ENCODE measurements at regions not wholly inside any gene's neighbourhood (a gene's known extent, or its start where the extent isn't known, plus 50 kb on each side); places are given as distances from the start of the nearest gene placed in this dataset.
"Not testable (repeated sequence)": the region's sequence is repeated elsewhere in the genome, so short reads cannot be mapped to it uniquely, and the experiment has no call there.

- no peak for DNase-seq
Observed at GRCh38 chr17:13131225-13131624, 113.4 kb upstream of the ELAC2 start.

- no peak for DNase-seq
Observed at GRCh38 chr17:13129356-13129755, 111.5 kb upstream of the ELAC2 start.

GRCh38 chr17:13128676-13129075 lies 110.8 kb upstream of the ELAC2 start:
- no peak for DNase-seq

GRCh38 chr17:13127921-13128602 lies 110.2 kb upstream of the ELAC2 start:
- DNase-seq, result no peak

GRCh38 chr17:13120864-13121263 lies 103.0 kb upstream of the ELAC2 start:
- no peak for DNase-seq

- DNase-seq, result no peak
Observed at GRCh38 chr17:13118311-13118710, 100.5 kb upstream of the ELAC2 start.

GRCh38 chr17:13117616-13118015 lies 99.8 kb upstream of the ELAC2 start:
- DNase-seq, result no peak

GRCh38 chr17:13114601-13115031 lies 96.8 kb upstream of the ELAC2 start:
- peak; percentile 51 for DNase-seq

GRCh38 chr17:13113821-13114525 lies 96.1 kb upstream of the ELAC2 start:
- no peak for DNase-seq

GRCh38 chr17:13107676-13108235 lies 89.9 kb upstream of the ELAC2 start:
- no peak for DNase-seq

- no peak for DNase-seq
Observed at GRCh38 chr17:13106171-13106570, 88.3 kb upstream of the ELAC2 start.

- DNase-seq, result no peak
Observed at GRCh38 chr17:13104576-13104975, 86.7 kb upstream of the ELAC2 start.

- DNase-seq, result no peak
Observed at GRCh38 chr17:13102477-13102876, 84.7 kb upstream of the ELAC2 start.

- no peak for DNase-seq
Observed at GRCh38 chr17:13099926-13100325, 82.1 kb upstream of the ELAC2 start.

- DNase-seq, result no peak
Observed at GRCh38 chr17:13099089-13099735, 81.4 kb upstream of the ELAC2 start.

- no peak for DNase-seq
Observed at GRCh38 chr17:13096291-13096690, 78.5 kb upstream of the ELAC2 start.

- DNase-seq, result not testable (repeated sequence)
Observed at GRCh38 chr17:13092010-13092409, 74.2 kb upstream of the ELAC2 start.

- DNase-seq, result no peak
Observed at GRCh38 chr17:13088666-13089065, 70.8 kb upstream of the ELAC2 start.

GRCh38 chr17:13087802-13088201 lies 70.0 kb upstream of the ELAC2 start:
- DNase-seq, result no peak

- no peak for DNase-seq
Observed at GRCh38 chr17:13086142-13086769, 68.4 kb upstream of the ELAC2 start.

- no peak for DNase-seq
Observed at GRCh38 chr17:13085578-13085977, 67.8 kb upstream of the ELAC2 start.

GRCh38 chr17:13084420-13084819 lies 66.6 kb upstream of the ELAC2 start:
- no peak for DNase-seq

Data from NCI-H748 treated with DMSO at 0.1 percent for 48 hours (cell line).